GM15510 (cell line): ENCODE measurements at regions not wholly inside any gene's neighbourhood (a gene's known extent, or its start where the extent isn't known, plus 50 kb on each side); places are given as distances from the start of the nearest gene placed in this dataset.

Source experiments
- POLR2A ChIP-seq: IDR thresholded peaks from 3 replicates; pipeline ENCODE4 v1.6.1; 2011; ENCODE audit warnings: borderline replicate concordance; ENCODE audit not compliant: insufficient read length; ENCODE audit errors: extremely low read depth

DNA sequence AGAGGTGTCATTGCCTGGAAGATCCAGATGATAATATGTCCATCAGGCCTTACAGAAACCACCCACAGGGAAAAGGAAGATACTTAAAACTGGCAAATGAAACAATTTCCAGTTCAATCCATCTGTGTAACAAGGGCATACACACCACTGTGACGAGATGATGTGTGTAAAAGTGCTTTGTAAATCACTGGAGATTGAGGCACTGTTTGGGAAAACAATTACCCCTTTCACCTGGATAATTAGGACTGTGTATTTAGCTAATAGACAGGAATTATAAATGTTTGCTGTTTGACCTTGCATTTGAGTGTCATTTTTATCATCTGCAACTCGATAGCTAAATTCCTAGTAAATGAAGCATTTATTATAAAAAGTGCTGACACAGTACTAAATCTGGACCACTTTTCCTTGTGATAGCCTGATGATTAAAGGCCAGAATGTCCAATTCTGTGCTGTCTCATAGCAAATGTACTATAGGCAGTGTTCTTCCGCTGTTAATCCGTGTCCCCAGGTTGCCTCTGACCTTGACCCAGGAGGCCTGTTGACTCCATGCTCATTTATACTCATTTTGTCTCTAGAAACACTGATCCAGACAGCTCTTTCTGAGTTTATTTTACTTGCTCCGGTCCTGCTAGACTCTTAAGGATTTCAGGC, 105.8 kb downstream of the LACC1 start:
- no peak for TF ChIP-seq POLR2A

DNA sequence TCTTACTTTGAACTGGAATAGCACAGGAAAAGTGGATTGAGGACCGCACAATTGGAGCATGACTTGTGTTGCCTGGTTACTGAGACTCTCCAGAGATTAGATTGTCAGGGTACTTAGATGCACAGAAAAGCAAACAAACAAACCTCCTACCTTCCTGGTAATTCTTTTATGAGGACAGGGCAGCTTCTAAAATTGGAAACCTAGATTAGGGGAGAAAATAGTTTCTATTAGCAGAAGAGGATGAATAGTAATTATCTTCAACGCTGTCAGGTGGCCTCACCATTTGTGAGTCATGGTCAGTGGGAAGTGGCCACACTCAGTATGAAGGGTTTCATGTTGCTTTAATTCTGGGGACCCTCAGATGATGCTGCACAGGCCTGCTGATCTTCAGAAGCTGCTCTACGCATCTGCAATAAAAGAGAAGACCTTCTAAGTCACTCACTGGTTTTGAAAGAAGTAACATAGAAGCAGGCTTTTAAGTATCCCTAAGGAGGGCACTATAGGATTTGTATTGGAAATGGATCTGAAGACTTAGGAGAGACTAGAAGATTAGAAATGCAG, 106.8 kb downstream of the LACC1 start:
- TF ChIP-seq POLR2A: no peak

DNA sequence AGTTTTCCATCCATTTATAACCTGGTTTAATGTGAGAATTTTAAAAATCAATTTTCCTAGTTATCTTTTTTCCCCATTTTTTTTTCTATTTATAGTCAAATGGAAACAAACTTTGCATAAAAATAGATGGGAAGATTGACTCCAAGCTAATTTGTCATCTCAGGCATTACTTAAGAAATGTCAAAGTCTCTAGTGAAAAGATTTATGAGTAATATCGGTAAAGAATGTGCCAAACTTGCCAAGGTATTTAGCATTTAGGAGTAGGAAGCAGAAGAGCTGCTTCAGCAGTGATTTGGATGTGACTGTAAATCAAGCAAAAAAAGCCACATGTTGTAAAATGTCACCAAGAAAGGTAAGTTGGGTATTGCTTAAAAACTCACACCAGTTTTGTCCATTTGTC, 108.6 kb downstream of the LACC1 start:
- no peak for TF ChIP-seq POLR2A

DNA sequence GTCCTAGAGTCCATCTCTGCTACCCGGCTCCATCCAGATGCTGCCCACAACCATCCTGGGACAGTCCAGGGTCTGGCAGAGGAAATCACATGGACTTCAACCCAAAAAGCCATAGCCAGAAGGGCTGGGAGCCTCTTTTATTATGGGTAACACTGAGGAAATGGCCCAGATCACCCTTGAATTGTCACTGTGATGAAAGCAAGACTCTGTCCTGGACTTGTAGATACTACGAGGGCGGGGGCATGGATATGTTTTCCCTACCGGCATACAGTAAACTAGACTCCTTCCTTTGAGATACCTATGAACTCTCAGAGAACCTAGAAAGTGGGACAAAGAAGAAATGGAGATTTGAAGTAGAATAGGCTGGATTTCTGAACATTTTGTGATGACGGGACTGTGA, 110.3 kb downstream of the LACC1 start:
- no peak for TF ChIP-seq POLR2A

DNA sequence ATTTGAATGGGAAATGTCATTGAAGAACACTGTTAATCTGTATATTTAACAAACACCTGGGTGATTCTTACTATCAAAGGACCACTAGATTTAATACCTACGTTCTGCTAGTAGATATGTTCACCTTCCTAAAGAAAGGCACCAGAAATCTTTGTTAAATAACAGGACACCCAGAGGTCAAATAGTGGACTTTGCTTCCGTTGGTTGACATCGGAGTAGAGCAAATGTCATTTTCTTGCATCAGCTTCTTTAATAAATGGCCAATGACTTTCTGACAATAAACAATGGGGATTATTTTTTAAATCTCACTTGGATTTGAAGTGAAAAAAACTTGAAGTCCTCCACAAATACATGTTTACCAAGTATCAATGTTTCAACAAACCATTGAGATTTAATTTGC, 111.1 kb downstream of the LACC1 start:
- no peak for TF ChIP-seq POLR2A

DNA sequence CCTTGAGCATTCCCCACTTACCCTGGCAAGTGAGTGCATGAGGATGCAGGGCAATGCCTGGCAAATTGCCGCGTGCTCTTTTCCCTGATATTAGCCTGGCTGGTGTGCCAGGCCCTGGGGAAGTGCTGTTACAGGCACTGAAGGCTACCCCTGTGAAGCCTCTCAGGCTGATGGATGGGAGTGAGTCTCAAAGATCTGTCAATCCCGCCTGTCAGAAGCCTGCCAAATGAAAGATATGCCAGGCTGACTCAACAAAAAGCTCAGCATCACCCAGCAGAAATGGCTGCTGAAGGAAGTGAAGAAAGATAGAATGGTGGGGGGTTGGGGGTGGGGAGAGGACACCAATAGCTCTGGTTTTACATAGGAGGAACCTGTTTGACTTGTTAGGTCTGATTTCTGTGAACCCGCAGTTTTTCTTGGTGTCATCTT, 112.1 kb downstream of the LACC1 start:
- no peak for TF ChIP-seq POLR2A

DNA sequence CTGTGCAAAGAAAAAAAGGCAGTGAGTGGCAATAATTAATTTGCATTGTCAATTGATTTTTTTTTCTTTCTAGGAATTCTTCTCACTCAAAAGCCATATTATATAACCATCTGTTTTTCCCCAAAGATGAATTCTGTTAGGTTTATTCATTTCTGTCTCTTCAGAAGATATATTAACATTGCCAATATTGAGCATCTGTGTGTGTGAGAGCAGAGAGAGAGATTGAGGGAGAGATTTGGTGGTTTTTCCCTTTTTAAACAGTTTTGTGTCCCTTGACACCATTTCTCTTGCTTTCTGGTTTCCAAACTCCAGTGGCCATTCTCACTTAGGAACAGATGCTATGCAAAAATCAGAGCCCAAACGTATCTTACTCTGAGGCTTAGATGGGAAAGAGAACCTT, 112.5 kb downstream of the LACC1 start:
- no peak for TF ChIP-seq POLR2A

DNA sequence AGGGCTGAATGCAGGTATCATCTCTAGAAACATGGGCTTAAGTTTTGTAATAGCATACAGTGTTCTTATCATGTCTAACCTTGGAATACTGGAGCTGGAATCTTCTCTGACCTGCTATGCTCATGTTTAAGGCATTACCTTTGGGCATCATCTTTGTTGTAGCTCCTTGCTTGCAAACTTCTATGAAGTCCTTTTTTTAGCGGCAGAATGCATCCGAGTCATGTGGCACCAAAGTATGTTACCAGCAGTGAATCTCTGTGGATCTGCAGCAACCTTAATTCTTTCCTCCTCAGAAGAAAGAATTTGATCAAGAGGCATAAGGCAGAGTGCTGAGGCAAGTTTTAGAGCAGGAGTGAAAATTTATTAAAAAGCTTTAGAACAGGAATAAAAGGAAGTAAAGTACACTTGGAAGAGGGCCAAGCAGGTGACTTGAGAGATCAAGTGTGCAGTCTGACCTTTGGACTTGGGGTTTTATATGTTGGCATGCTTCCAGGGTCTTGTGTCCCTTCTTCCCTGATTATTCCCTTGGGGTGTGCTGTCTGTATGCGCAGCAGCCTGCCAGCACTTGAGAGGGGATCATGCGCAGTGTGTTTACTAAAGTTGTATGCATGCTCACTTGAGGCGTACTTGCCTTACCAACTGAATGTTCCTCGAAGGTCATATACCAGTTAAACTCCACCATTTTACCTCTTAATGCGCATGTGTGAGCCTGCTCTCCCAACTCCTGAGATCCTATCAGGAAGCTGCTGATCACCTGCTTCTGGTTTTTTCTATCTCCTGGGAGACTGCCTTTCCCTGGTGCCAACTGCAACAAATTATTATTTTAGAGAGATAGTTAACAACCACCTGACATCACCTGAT, 115.5 kb downstream of the LACC1 start:
- TF ChIP-seq POLR2A: no peak

DNA sequence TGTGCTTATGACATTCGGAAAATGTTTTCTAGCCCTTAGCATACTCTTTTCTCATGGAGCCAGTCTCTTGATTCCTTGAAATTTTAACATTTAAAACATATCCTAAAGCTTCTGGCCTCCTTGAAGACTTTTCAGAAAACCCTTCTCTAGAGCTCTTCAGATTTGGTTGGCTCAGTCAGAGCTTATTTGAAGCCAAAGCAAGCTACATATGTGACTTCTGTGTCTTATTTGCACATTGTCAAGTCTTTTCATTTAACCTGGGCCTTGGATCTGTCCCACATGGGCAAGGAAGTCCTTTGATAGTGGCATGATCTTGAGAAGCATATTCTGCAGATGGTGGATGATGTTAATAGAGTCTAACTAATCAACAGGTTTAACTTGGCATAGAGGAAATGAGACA, 116.5 kb downstream of the LACC1 start:
- no peak for TF ChIP-seq POLR2A

DNA sequence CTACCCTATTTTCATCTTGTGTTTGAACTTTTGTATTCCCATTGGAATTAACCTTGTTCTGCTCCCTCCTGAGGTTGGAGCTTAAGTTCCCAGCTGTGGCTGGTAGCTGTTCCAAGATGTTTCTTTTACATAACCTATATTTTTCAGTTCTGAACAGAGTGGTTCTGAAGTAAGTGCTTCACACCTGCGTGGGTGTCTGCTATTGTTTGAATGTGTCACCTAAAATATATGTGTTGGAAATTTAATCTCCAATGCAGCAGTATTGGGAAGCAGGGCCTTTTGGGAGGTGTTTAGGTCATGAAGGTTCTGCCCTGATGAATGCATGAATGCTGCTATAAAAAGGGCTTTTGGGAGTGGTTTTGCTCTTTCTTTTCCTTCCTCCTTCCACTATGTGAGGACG, 123.8 kb downstream of the LACC1 start:
- TF ChIP-seq POLR2A: no peak

DNA sequence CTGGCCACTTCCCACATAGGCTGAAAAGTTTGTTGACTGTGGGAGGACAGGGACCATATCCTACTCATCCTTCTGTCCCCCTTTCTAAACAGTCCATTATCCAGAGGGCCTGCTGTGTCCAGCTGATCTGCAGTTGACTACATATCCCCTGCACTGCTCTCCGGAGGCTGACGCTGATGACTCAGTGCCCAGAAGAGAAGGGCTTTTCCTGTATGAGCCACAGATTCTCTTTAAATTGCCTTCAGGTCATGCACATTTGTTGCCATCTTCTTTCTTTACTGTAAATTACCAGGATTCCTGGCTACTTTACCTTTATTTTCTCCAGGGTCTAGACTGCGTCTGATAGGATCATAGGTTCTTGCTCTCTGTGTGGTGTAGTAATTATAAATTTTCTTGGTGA, 125.2 kb downstream of the LACC1 start:
- TF ChIP-seq POLR2A: no peak

DNA sequence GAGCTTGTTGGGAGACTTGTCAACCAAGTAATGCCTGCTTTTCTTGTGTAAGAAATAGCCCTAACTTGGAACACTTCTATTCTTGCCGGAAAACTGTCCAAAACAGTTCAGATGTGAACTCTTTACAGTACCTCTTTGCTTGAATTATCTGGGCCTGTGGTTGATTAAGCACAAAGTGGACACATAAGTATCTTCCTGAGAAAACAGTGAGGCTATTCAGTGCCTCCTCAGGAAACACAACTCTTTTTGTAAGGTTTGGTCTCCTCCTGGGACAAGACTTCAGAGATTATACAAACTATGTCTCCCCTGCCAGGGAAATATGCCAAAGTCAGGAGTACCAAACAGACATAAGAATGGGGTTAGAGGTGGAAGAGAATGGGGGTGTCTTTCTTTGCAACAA, 127.7 kb downstream of the LACC1 start:
- TF ChIP-seq POLR2A: no peak

DNA sequence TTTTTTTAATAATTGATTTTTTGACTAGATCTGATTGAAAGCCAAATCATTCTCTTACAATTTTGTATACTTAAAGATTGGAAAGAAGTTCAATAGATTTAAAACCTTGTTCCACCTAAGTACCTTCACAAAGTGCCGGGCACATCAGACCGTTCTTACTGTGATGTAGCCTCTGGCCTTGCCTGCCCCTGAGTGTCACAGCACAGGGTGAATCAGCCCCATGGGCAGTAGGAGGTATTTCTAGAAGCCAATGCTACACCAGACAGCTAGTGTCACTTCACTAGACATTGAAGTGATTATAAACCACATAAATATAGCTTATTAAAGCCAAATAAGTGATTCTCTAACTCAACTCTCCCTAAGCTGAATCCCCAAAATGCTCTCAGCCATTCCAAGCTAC, 131.3 kb downstream of the LACC1 start:
- TF ChIP-seq POLR2A: no peak

DNA sequence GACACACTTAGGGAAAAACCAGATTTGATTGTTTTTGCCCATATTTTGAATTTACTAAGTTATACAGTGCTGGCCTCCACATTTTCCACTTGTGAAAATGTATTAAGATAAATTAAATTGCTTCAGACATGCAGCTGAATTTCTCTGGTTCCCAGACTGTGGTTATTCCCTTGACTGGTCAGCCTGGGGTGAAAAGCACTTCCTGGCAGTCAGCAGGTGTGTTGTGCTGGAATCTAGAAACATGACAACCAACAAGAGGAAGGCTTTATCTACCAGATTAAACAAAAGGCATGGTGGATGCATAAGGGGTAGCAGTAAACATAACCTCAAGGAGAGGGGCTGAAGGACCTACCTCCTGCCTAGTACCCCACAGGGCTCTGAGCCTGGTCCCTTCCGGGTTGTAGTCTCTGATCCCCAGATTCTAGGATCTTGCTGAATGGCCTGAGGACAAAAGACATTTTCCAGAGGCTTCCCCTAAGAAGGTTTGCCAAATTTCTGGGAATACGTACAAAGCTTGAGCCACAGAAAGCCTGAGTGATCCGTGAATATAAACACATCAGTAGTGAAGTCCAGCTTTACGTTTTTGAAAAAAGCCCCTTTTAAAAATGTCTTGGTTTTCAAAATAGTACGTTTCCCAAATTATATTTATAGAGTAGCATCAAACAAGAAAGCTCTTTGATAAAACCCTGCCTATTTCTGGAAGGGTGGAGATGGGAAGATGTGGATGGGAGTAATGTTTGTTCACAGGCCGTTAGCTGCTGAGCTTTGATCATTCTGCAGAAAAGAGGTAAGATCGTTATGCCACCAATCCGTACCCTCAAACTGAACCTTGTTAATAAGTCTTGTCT, 133.4 kb downstream of the LACC1 start:
- no peak for TF ChIP-seq POLR2A

DNA sequence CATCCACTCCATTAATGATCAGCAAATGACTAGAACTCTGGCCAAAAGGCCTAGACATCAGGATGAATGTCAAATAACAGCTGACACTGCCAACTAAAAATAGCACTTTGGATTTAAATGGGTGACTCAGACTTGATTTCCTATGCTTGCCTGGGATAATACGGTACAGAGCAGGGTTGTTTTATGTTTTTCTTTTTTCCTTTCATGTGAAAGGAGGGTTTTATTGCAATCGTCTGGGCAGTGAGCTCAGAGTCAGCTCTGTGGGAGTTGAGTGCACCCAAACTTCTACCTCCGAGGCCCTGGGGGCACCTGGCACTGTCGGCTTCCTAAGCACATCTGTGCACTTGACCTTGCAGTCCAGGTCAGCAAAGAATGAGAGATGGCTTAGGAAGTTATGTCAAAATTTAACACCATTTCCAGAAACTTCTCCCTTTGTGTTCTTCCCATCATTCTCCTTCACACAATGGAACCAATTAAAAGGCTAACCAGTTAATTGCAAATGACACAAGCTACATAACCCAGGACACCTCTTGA, 134.1 kb downstream of the LACC1 start:
- TF ChIP-seq POLR2A: no peak
